NCI-H2196 treated with DMSO at 0.1 percent for 48 hours (cell line): ENCODE measurements at regions not wholly inside any gene's neighbourhood (a gene's known extent, or its start where the extent isn't known, plus 50 kb on each side); places are given as distances from the start of the nearest gene placed in this dataset.

Source experiments
- DNase-seq: peaks from one replicate; lab custom pipeline; 2025; ENCODE audit not compliant: unreplicated experiment; lab: John Stamatoyannopoulos, UW

- DNase-seq: no peak
These were observed 263.3 kb downstream of the SLITRK1 start for GRCh38 chr13:83618966-83619365.

GRCh38 chr13:83613524-83613923, 268.8 kb downstream of the SLITRK1 start:
- DNase-seq: no peak

- no peak for DNase-seq
These were observed 280.7 kb downstream of the SLITRK1 start for GRCh38 chr13:83601539-83601938.

- DNase-seq: no peak
These were observed 290.2 kb downstream of the SLITRK1 start for GRCh38 chr13:83592095-83592494.

- DNase-seq: no peak
These were observed 292.5 kb downstream of the SLITRK1 start for GRCh38 chr13:83589814-83590213.

- no peak for DNase-seq
These were observed 305.1 kb downstream of the SLITRK1 start for GRCh38 chr13:83577183-83577582.

GRCh38 chr13:83568019-83568418, 314.3 kb downstream of the SLITRK1 start:
- no peak for DNase-seq

GRCh38 chr13:83563499-83563898, 318.8 kb downstream of the SLITRK1 start:
- no peak for DNase-seq

- DNase-seq: no peak
These were observed 324.4 kb downstream of the SLITRK1 start for GRCh38 chr13:83557845-83558244.

GRCh38 chr13:83549671-83550070, 332.6 kb downstream of the SLITRK1 start:
- no peak for DNase-seq

GRCh38 chr13:83547043-83547442, 335.2 kb downstream of the SLITRK1 start:
- no peak for DNase-seq

- DNase-seq: no peak
These were observed 335.8 kb downstream of the SLITRK1 start for GRCh38 chr13:83546476-83546875.

- no peak for DNase-seq
These were observed 343.6 kb downstream of the SLITRK1 start for GRCh38 chr13:83538636-83539035.

- no peak for DNase-seq
These were observed 345.3 kb downstream of the SLITRK1 start for GRCh38 chr13:83536941-83537340.

GRCh38 chr13:83536153-83536552, 346.1 kb downstream of the SLITRK1 start:
- no peak for DNase-seq

GRCh38 chr13:83532809-83533208, 349.5 kb downstream of the SLITRK1 start:
- DNase-seq: no peak

- DNase-seq: no peak
These were observed 351.3 kb downstream of the SLITRK1 start for GRCh38 chr13:83531022-83531421.

GRCh38 chr13:83516781-83517180, 365.5 kb downstream of the SLITRK1 start:
- DNase-seq: no peak

GRCh38 chr13:83515268-83516015, 366.8 kb downstream of the SLITRK1 start:
- no peak for DNase-seq

GRCh38 chr13:83508771-83509301, 373.4 kb downstream of the SLITRK1 start:
- no peak for DNase-seq

- DNase-seq: no peak
These were observed 378.9 kb downstream of the SLITRK1 start for GRCh38 chr13:83503424-83503823.

GRCh38 chr13:83499286-83499685, 383.0 kb downstream of the SLITRK1 start:
- DNase-seq: no peak
